OCI-LY1 (cell line): ENCODE measurements at regions not wholly inside any gene's neighbourhood (a gene's known extent, or its start where the extent isn't known, plus 50 kb on each side); places are given as distances from the start of the nearest gene placed in this dataset.

Experiments used
- H2AFZ ChIP-seq: fragments of 200-600 bp; sonication (generic), shearing (Covaris generic); 2 replicates; pipeline ENCODE4 v1.6.0; 2014; ENCODE audit warnings: antibody characterized with exemption, mild to moderate bottlenecking, low read length
- H3F3A ChIP-seq: fragments of 200-600 bp; sonication (generic), shearing (Covaris generic); 2 replicates; pipeline ENCODE4 v1.6.0; 2014; ENCODE audit warnings: mild to moderate bottlenecking, antibody characterized with exemption, low read length, moderate library complexity; ENCODE audit not compliant: insufficient read depth
- H3K27ac ChIP-seq: fragments of 200-600 bp; sonication (generic); 2 replicates; pipeline ENCODE4 v1.5.1; 2014; ENCODE audit warnings: low read length, mixed run types, mild to moderate bottlenecking, low read depth; ENCODE audit not compliant: poor library complexity, severe bottlenecking
- H3K27me3 ChIP-seq: fragments of 200-600 bp; sonication (generic); 2 replicates; pipeline ENCODE4 v1.6.0; 2014; ENCODE audit warnings: antibody characterized with exemption, mild to moderate bottlenecking, low read length, moderate library complexity; ENCODE audit not compliant: insufficient read depth
- H3K36me3 ChIP-seq: fragments of 200-600 bp; sonication (generic); 2 replicates; pipeline ENCODE4 v1.6.1; 2014; ENCODE audit warnings: mild to moderate bottlenecking, antibody characterized with exemption, low read length, moderate library complexity, mixed read lengths; ENCODE audit not compliant: insufficient read depth
- H3K4me1 ChIP-seq: fragments of 200-600 bp; sonication (generic); 2 replicates; pipeline ENCODE4 v1.5.1; 2014; ENCODE audit warnings: mild to moderate bottlenecking, low read length, moderate library complexity; ENCODE audit not compliant: insufficient read depth, severe bottlenecking
- H3K4me2 ChIP-seq: fragments of 200-600 bp; sonication (generic), shearing (Covaris generic); 2 replicates; pipeline ENCODE4 v1.6.1; 2014; ENCODE audit warnings: low read length
- H3K4me3 ChIP-seq: fragments of 200-600 bp; sonication (generic); 2 replicates; pipeline ENCODE4 v1.5.1; 2014; ENCODE audit warnings: low read length, low read depth, mild to moderate bottlenecking, mixed read lengths; ENCODE audit not compliant: poor library complexity, severe bottlenecking
- H3K79me2 ChIP-seq: fragments of 200-600 bp; shearing (Covaris generic); 2 replicates; pipeline ENCODE4 v1.6.1; 2016; ENCODE audit warnings: mixed run types, low read length, mixed read lengths; ENCODE audit not compliant: insufficient read depth
- H3K9ac ChIP-seq: fragments of 200-600 bp; sonication (generic), shearing (Covaris generic); 2 replicates; pipeline ENCODE4 v1.6.1; 2014; ENCODE audit warnings: mild to moderate bottlenecking, low read length, mixed read lengths
- H3K9me2 ChIP-seq: fragments of 200-600 bp; sonication (generic), shearing (Covaris generic); 2 replicates; pipeline ENCODE4 v1.6.1; 2014; ENCODE audit warnings: low read depth, mild to moderate bottlenecking, low read length, mixed read lengths
- H3K9me3 ChIP-seq: fragments of 200-600 bp; shearing (Covaris generic); 2 replicates; pipeline ENCODE4 v1.6.1; 2014; ENCODE audit warnings: low read length, mixed read lengths
- H4K20me1 ChIP-seq: fragments of 200-600 bp; sonication (generic), shearing (Covaris generic); 2 replicates; pipeline ENCODE4 v1.6.0; 2016; ENCODE audit warnings: mild to moderate bottlenecking, low read length; ENCODE audit not compliant: insufficient read depth
- EZH2 ChIP-seq: fragments of 200-600 bp; sonication (generic), shearing (Covaris generic); IDR thresholded peaks from 2 replicates; pipeline ENCODE4 v1.8.0; 2017; ENCODE audit warnings: borderline replicate concordance, mixed run types, mild to moderate bottlenecking, antibody characterized with exemption, low read length, moderate library complexity, mixed read lengths
- TF ChIP-seq, protein P1 (sequence below): fragments of 200-600 bp; sonication (generic), shearing (Covaris generic); IDR thresholded peaks from 2 replicates; pipeline ENCODE4 v1.5.1; 2017; ENCODE audit warnings: mild to moderate bottlenecking, antibody characterized with exemption, low read length, moderate library complexity, mixed read lengths

DNA sequence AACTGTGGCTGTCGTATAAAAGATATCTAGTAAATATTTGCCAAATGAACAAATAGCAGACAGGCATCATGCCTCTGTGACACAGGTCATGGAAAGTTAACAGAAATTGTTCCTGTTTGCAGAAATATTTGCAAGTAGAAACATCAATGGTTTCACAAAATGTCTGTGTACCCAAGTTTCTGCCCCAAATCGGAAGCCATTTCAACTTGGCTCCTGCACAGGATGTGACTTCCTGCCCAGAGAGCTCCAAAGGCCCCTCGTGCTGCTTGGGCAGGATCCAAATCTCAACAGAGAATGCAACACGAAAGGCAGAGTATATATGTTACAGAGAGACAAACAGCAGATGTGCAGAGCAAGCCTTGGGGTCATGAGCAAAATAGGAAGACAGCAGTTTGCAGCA lies 95.5 kb upstream of the SERP2 start:
- H2AFZ ChIP-seq = peak overlapping the region; percentile 75; the same call in 1 of the 2 replicates

DNA sequence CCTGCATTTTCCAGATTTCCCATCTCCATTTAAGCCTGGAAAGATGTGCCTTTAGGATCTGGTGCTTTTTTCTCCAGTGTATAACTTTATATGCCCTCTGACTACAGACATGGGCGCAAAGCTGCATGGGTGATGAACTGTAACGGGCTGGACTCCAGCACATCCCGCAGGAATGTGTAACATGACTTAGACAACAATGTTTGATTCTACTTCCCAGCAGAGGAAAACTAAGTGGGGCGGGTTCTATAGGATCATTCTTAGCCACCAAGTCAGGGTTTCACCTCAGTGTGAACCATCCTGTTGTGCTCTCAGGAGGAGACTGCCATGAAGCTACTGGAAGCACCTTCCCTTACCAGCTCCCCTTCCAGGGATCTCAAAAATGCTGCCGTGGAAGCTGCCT lies 93.2 kb upstream of the SERP2 start:
- Histone ChIP-seq H3K9me2 (no peaks in the 10 kb centered on the region), H3F3A (no peaks in the 10 kb centered on the region), H2AFZ (no peak overlapping the region), H3K9ac (no peak overlapping the region), H3K4me2 (no peak overlapping the region), H4K20me1 (no peaks in the 10 kb centered on the region), H3K9me3 (no peaks in the 10 kb centered on the region), H3K36me3 (no peaks in the 10 kb centered on the region), H3K4me1 (peaks cover 44% of the 10 kb centered on the region), H3K27ac (no peak overlapping the region), H3K27me3 (no peaks in the 10 kb centered on the region), H3K79me2 (no peaks in the 10 kb centered on the region), H3K4me3 (no peak overlapping the region)
- TF ChIP-seq, protein P1, sequence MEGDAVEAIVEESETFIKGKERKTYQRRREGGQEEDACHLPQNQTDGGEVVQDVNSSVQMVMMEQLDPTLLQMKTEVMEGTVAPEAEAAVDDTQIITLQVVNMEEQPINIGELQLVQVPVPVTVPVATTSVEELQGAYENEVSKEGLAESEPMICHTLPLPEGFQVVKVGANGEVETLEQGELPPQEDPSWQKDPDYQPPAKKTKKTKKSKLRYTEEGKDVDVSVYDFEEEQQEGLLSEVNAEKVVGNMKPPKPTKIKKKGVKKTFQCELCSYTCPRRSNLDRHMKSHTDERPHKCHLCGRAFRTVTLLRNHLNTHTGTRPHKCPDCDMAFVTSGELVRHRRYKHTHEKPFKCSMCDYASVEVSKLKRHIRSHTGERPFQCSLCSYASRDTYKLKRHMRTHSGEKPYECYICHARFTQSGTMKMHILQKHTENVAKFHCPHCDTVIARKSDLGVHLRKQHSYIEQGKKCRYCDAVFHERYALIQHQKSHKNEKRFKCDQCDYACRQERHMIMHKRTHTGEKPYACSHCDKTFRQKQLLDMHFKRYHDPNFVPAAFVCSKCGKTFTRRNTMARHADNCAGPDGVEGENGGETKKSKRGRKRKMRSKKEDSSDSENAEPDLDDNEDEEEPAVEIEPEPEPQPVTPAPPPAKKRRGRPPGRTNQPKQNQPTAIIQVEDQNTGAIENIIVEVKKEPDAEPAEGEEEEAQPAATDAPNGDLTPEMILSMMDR = no peak
- TF ChIP-seq EZH2 = no peak

More for the DNA sequence above, 95.5 kb upstream of the SERP2 start:
- H3K9me2 ChIP-seq = no peaks in the 10 kb centered on the region
- peak overlapping the region; percentile 72 for H3K27ac ChIP-seq
- no peaks in the 10 kb centered on the region for H3F3A ChIP-seq
- H3K4me3 ChIP-seq = peak overlapping the region; percentile 5
- no peaks in the 10 kb centered on the region for H3K79me2 ChIP-seq
- no peaks in the 10 kb centered on the region for H3K36me3 ChIP-seq
- H3K9ac ChIP-seq = peak overlapping the region; percentile 8; the same call in 1 of the 2 replicates
- H3K9me3 ChIP-seq = no peaks in the 10 kb centered on the region
- TF ChIP-seq EZH2 = no peak
- TF ChIP-seq, protein P1 = no peak
- peaks cover 67% of the 10 kb centered on the region for H3K4me1 ChIP-seq
- no peaks in the 10 kb centered on the region for H3K27me3 ChIP-seq
- no peaks in the 10 kb centered on the region for H4K20me1 ChIP-seq
- peak overlapping the region; percentile 26; the same call in 1 of the 2 replicates for H3K4me2 ChIP-seq

DNA sequence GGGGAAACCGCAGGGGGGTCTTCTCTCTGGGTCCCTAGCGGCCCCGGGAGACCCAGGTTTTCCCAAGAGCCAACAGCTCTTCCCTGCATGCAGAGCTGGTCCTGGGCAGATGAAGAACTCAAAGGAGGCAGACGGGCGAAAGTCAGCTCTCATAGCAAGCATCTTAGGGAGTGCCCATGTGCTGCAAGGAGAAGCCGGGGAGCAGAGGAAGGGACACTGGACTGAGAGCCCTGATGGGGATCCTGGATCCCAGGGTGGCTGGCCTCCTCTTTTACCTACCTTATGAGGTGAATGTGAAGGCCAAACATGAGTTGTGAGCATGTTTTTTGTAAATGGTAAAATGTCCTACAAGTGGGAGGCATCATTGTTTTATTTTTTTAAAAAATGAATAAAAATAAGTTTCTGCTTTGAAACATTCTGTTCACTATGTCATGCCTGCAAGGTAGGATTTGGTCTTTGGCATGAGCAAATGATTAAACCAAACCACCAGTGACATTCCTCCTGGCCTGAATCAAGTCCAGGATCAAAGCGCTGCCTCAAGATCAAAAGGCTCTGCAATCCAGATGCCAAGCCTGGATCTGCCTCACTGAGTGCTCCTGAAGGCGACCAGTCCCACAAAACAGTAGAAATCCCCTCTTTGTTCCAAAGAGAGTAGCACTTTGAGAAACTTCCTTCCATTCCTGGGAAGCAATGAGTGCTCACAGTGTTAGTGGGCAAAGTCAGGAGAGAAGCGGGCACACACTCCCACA lies 92.2 kb upstream of the SERP2 start:
- Histone ChIP-seq H4K20me1 (no peaks in the 10 kb centered on the region), H3K27ac (no peak overlapping the region), H3K79me2 (no peaks in the 10 kb centered on the region), H3K9me3 (no peaks in the 10 kb centered on the region), H2AFZ (no peak overlapping the region), H3K4me3 (no peak overlapping the region), H3K27me3 (no peaks in the 10 kb centered on the region), H3K9me2 (no peaks in the 10 kb centered on the region), H3K36me3 (no peaks in the 10 kb centered on the region), H3K4me1 (peaks cover 34% of the 10 kb centered on the region), H3F3A (no peaks in the 10 kb centered on the region), H3K9ac (no peak overlapping the region), H3K4me2 (no peak overlapping the region)
- TF ChIP-seq, protein P1 = no peak
- no peak for TF ChIP-seq EZH2
